ENCODE measurements at regions not wholly inside any gene's neighbourhood (a gene's known extent, or its start where the extent isn't known, plus 50 kb on each side); places are given as distances from the start of the nearest gene placed in this dataset.

- no peaks in the 10 kb centered on the region for H3K27me3 ChIP-seq (ENCODE audit: control insufficient read depth in 3 of 3, insufficient read depth in 3 of 3, low read length in 3 of 3)
- H3K36me3 ChIP-seq (ENCODE audit: control insufficient read depth in 3 of 3, insufficient read depth in 3 of 3, low read length in 3 of 3): no peaks in the 10 kb centered on the region
- no peaks in the 10 kb centered on the region for H3K9me3 ChIP-seq (ENCODE audit: control insufficient read depth in 3 of 3, low read length in 3 of 3)
- H3K4me1 ChIP-seq (ENCODE audit: control insufficient read depth in 3 of 3, insufficient read depth in 3 of 3, low read length in 3 of 3): no peaks in the 10 kb centered on the region
- no peak overlapping the region for H3K27ac ChIP-seq (ENCODE audit: low read depth, low read length)
- H3K9ac ChIP-seq (ENCODE audit: low read depth in 1 of 3, low read length in 3 of 3): peak overlapping the region in 1 of 3 donors; percentile 67
- peak overlapping the region in 1 of 3 donors; percentile 35 for H3K4me3 ChIP-seq (ENCODE audit: low read length in 3 of 3)
These were observed 83.7 kb downstream of the EN1 start for GRCh38 chr2:118763797-118764196.

DNA sequence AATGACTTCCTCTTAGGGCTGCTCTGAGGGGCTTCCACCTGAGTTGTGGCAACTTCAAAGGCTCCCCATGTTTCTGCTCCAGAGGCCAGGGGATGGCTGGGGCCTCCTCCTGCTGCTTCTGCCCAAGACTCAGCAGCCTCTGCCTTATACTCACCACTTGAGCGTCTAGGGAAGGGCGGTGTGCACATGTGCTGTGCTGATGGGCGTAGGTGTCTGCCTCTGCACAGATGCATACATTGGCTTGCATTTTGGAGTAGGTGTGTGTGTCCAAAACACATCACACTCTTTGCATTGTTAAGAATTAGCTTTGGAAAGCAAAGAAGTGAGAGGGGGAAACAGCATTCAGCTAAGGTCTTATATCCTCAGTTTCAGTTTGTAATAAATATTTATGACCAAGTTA is 85.2 kb downstream of the EN1 start:
- Histone ChIP-seq H3K36me3 (ENCODE audit: control insufficient read depth in 3 of 3, insufficient read depth in 3 of 3, low read length in 3 of 3) (no peaks in the 10 kb centered on the region), H3K27ac (ENCODE audit: low read depth, low read length) (no peak overlapping the region), H3K9me3 (ENCODE audit: control insufficient read depth in 3 of 3, low read length in 3 of 3) (no peaks in the 10 kb centered on the region), H3K4me3 (ENCODE audit: low read length in 3 of 3) (no peak overlapping the region), H3K4me1 (ENCODE audit: control insufficient read depth in 3 of 3, insufficient read depth in 3 of 3, low read length in 3 of 3) (no peaks in the 10 kb centered on the region), H3K27me3 (ENCODE audit: control insufficient read depth in 3 of 3, insufficient read depth in 3 of 3, low read length in 3 of 3) (no peaks in the 10 kb centered on the region), H3K9ac (ENCODE audit: low read depth in 1 of 3, low read length in 3 of 3) (no peak overlapping the region)

GRCh38 chr2:118761771-118762170 is 85.7 kb downstream of the EN1 start:
- no peaks in the 10 kb centered on the region for H3K27me3 ChIP-seq (ENCODE audit: control insufficient read depth in 3 of 3, insufficient read depth in 3 of 3, low read length in 3 of 3)

DNA sequence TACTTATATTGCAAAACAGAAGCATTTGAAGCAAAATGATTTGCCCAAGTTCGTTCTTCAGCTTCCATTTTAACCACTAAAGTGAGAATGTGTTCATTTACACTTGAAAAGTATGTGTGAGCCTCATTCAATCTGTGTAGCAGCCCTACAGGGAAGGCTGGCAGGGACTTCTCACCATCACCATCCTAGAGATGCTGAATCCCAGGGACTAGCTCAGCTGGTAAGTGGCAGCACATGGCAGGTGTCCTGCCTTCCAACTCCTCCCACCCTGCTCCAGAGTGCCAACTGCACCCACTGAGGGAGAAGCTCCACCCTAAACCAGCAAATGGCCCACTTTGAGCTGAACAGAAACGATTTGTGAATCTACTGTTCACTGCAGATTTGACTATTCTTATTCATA is 91.5 kb downstream of the EN1 start:
- no peak overlapping the region for H3K27ac ChIP-seq (ENCODE audit: low read depth, low read length)
- no peaks in the 10 kb centered on the region for H3K4me1 ChIP-seq (ENCODE audit: control insufficient read depth in 3 of 3, insufficient read depth in 3 of 3, low read length in 3 of 3)
- no peak overlapping the region for H3K9ac ChIP-seq (ENCODE audit: low read depth in 1 of 3, low read length in 3 of 3)
- no peaks in the 10 kb centered on the region for H3K36me3 ChIP-seq (ENCODE audit: control insufficient read depth in 3 of 3, insufficient read depth in 3 of 3, low read length in 3 of 3)
- peaks cover 3 to 8% (median 6%) of the 10 kb centered on the region in 3 donors for H3K27me3 ChIP-seq (ENCODE audit: control insufficient read depth in 3 of 3, insufficient read depth in 3 of 3, low read length in 3 of 3)
- H3K4me3 ChIP-seq (ENCODE audit: low read length in 3 of 3): no peak overlapping the region
- no peaks in the 10 kb centered on the region for H3K9me3 ChIP-seq (ENCODE audit: control insufficient read depth in 3 of 3, low read length in 3 of 3)

More at GRCh38 chr2:118761771-118762170, 85.7 kb downstream of the EN1 start:
- Histone ChIP-seq H3K9me3 (ENCODE audit: control insufficient read depth in 3 of 3, low read length in 3 of 3) (no peaks in the 10 kb centered on the region), H3K36me3 (ENCODE audit: control insufficient read depth in 3 of 3, insufficient read depth in 3 of 3, low read length in 3 of 3) (no peaks in the 10 kb centered on the region), H3K9ac (ENCODE audit: low read depth in 1 of 3, low read length in 3 of 3) (no peak overlapping the region), H3K27ac (ENCODE audit: low read depth, low read length) (no peak overlapping the region), H3K4me3 (ENCODE audit: low read length in 3 of 3) (no peak overlapping the region), H3K4me1 (ENCODE audit: control insufficient read depth in 3 of 3, insufficient read depth in 3 of 3, low read length in 3 of 3) (no peaks in the 10 kb centered on the region)

GRCh38 chr2:118755384-118755783 is 92.1 kb downstream of the EN1 start:
- Histone ChIP-seq H3K9me3 (ENCODE audit: control insufficient read depth in 3 of 3, low read length in 3 of 3) (no peaks in the 10 kb centered on the region), H3K4me3 (ENCODE audit: low read length in 3 of 3) (no peak overlapping the region), H3K27ac (ENCODE audit: low read depth, low read length) (no peak overlapping the region), H3K4me1 (ENCODE audit: control insufficient read depth in 3 of 3, insufficient read depth in 3 of 3, low read length in 3 of 3) (no peaks in the 10 kb centered on the region), H3K36me3 (ENCODE audit: control insufficient read depth in 3 of 3, insufficient read depth in 3 of 3, low read length in 3 of 3) (no peaks in the 10 kb centered on the region), H3K9ac (ENCODE audit: low read depth in 1 of 3, low read length in 3 of 3) (no peak overlapping the region), H3K27me3 (ENCODE audit: control insufficient read depth in 3 of 3, insufficient read depth in 3 of 3, low read length in 3 of 3) (peaks cover 5 to 8% (median 6%) of the 10 kb centered on the region in 3 donors)

DNA sequence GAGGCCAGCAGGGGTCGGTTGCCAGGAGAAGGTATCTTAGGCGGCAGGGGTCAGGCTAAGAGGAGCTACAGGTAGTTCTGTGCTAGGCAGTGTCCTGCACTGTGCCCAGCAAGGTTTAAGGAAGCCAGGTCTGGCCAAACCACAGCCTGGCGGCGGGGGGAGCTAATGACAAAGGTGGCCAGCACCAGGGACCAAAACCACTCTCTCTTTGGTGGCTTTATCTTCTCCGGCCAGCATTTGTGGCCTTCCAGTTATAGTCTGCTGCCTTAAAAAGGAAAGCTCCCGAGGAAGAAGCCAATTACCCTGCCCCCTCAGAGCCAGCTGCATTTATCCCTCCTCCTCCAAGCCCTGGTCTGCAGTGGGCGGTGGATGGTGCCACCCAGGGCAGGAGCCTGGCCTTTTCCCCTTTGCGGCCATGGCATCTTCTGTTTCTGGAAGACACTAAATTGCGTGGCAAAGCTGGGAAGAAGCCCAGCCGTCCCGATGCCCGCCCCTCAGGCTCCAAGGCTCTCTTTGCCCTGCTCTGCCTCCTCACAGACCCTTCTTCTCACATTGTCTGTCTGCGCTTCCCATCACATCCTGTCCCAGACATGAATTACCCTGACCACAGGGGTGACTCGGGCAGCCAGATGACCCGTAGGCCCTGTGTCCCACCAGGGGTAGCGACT is 94.6 kb downstream of the EN1 start:
- Histone ChIP-seq H3K9me3 (ENCODE audit: control insufficient read depth in 3 of 3, low read length in 3 of 3) (no peaks in the 10 kb centered on the region), H3K9ac (ENCODE audit: low read depth in 1 of 3, low read length in 3 of 3) (no peak overlapping the region), H3K27ac (ENCODE audit: low read depth, low read length) (no peak overlapping the region), H3K4me1 (ENCODE audit: control insufficient read depth in 3 of 3, insufficient read depth in 3 of 3, low read length in 3 of 3) (no peaks in the 10 kb centered on the region), H3K36me3 (ENCODE audit: control insufficient read depth in 3 of 3, insufficient read depth in 3 of 3, low read length in 3 of 3) (no peaks in the 10 kb centered on the region), H3K4me3 (ENCODE audit: low read length in 3 of 3) (no peak overlapping the region), H3K27me3 (ENCODE audit: control insufficient read depth in 3 of 3, insufficient read depth in 3 of 3, low read length in 3 of 3) (peaks cover 6 to 8% (median 8%) of the 10 kb centered on the region in 3 donors)

GRCh38 chr2:118750959-118751565 is 96.4 kb downstream of the EN1 start:
- Histone ChIP-seq H3K4me1 (ENCODE audit: control insufficient read depth in 3 of 3, insufficient read depth in 3 of 3, low read length in 3 of 3) (no peaks in the 10 kb centered on the region), H3K36me3 (ENCODE audit: control insufficient read depth in 3 of 3, insufficient read depth in 3 of 3, low read length in 3 of 3) (no peaks in the 10 kb centered on the region), H3K9ac (ENCODE audit: low read depth in 1 of 3, low read length in 3 of 3) (no peak overlapping the region), H3K27ac (ENCODE audit: low read depth, low read length) (no peak overlapping the region), H3K4me3 (ENCODE audit: low read length in 3 of 3) (no peak overlapping the region), H3K27me3 (ENCODE audit: control insufficient read depth in 3 of 3, insufficient read depth in 3 of 3, low read length in 3 of 3) (peaks cover 6 to 8% (median 8%) of the 10 kb centered on the region in 3 donors), H3K9me3 (ENCODE audit: control insufficient read depth in 3 of 3, low read length in 3 of 3) (no peaks in the 10 kb centered on the region)

DNA sequence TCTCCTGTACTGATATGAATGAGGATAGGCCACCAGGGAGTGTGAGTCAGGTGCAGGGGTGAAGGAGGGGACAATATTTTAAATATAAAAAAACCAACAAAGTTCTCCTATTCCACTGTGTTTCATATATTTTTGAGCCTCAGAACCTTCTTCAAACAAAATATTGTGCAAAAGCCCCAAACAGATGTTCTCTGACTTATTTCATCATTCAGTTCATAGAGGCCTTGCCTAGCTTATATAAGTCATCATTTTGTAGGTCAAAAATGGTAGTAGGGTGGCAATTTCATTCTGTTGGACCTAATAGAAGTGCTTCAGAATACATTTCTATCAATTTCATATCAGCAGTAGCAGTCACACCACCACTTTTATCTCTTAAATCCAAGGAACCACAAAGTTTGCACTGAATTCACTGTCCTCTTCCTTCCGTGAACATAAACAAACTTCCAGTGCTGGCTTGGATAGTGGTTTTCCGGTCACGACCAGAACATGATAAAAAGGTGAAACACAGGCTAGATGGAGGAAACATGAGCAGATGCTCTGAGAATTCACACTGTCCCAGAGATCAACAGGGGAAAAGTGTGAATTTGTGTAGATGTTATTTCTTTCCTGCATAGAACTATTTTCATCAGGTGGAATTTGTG is 99.1 kb downstream of the EN1 start:
- Histone ChIP-seq H3K27me3 (ENCODE audit: control insufficient read depth in 3 of 3, insufficient read depth in 3 of 3, low read length in 3 of 3) (peaks cover 5 to 8% (median 6%) of the 10 kb centered on the region in 3 donors), H3K4me1 (ENCODE audit: control insufficient read depth in 3 of 3, insufficient read depth in 3 of 3, low read length in 3 of 3) (no peaks in the 10 kb centered on the region), H3K9me3 (ENCODE audit: control insufficient read depth in 3 of 3, low read length in 3 of 3) (peaks cover 0 to 4% (median 0%) of the 10 kb centered on the region in 3 donors), H3K36me3 (ENCODE audit: control insufficient read depth in 3 of 3, insufficient read depth in 3 of 3, low read length in 3 of 3) (no peaks in the 10 kb centered on the region), H3K4me3 (ENCODE audit: low read length in 3 of 3) (no peak overlapping the region), H3K27ac (ENCODE audit: low read depth, low read length) (no peak overlapping the region), H3K9ac (ENCODE audit: low read depth in 1 of 3, low read length in 3 of 3) (no peak overlapping the region)

DNA sequence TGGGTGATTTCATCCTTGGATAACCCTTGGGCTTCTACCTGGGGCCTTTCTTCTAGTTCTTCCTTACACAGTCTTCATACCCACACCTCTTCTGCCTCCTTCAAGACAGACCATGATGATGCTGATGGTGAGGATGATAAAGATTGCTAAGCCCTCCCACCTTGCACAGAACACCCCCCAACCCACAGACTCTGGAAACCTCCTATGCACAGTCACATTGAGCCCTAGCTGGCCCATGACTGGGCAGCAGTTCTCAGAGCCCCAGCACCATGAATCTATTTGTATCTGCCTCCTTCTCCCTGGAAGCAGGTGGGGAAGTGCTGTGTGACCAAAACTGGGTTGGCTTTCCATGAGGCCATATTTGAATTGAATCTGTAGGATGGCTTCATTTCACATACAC is 99.8 kb downstream of the EN1 start:
- Histone ChIP-seq H3K9ac (ENCODE audit: low read depth in 1 of 3, low read length in 3 of 3) (no peak overlapping the region), H3K27me3 (ENCODE audit: control insufficient read depth in 3 of 3, insufficient read depth in 3 of 3, low read length in 3 of 3) (peaks cover 0 to 5% (median 3%) of the 10 kb centered on the region in 3 donors), H3K9me3 (ENCODE audit: control insufficient read depth in 3 of 3, low read length in 3 of 3) (peaks cover 0 to 4% (median 0%) of the 10 kb centered on the region in 3 donors), H3K4me1 (ENCODE audit: control insufficient read depth in 3 of 3, insufficient read depth in 3 of 3, low read length in 3 of 3) (no peaks in the 10 kb centered on the region), H3K27ac (ENCODE audit: low read depth, low read length) (no peak overlapping the region), H3K4me3 (ENCODE audit: low read length in 3 of 3) (no peak overlapping the region), H3K36me3 (ENCODE audit: control insufficient read depth in 3 of 3, insufficient read depth in 3 of 3, low read length in 3 of 3) (no peaks in the 10 kb centered on the region)

GRCh38 chr2:118747066-118747465 is 100.4 kb downstream of the EN1 start:
- Histone ChIP-seq H3K9me3 (ENCODE audit: control insufficient read depth in 3 of 3, low read length in 3 of 3) (peaks cover 0 to 4% (median 0%) of the 10 kb centered on the region in 3 donors), H3K4me3 (ENCODE audit: low read length in 3 of 3) (no peak overlapping the region), H3K27me3 (ENCODE audit: control insufficient read depth in 3 of 3, insufficient read depth in 3 of 3, low read length in 3 of 3) (peaks cover 0 to 5% (median 0%) of the 10 kb centered on the region in 3 donors), H3K27ac (ENCODE audit: low read depth, low read length) (no peak overlapping the region), H3K4me1 (ENCODE audit: control insufficient read depth in 3 of 3, insufficient read depth in 3 of 3, low read length in 3 of 3) (no peaks in the 10 kb centered on the region), H3K9ac (ENCODE audit: low read depth in 1 of 3, low read length in 3 of 3) (no peak overlapping the region), H3K36me3 (ENCODE audit: control insufficient read depth in 3 of 3, insufficient read depth in 3 of 3, low read length in 3 of 3) (no peaks in the 10 kb centered on the region)

Data from skeletal muscle tissue (tissue), 3 donors.